Vagina (tissue), 2 donors: ENCODE measurements at regions not wholly inside any gene's neighbourhood (a gene's known extent, or its start where the extent isn't known, plus 50 kb on each side); places are given as distances from the start of the nearest gene placed in this dataset.

Experiments
- DNase-seq, 2 donors: peaks; one replicate each; pipeline ENCODE4 v3.0.0-alpha.2; 2017; ENCODE audit errors: extremely low spot score in 2 of 2
- H3K27ac ChIP-seq: fragments of 200-600 bp; sonication (generic); one replicate; pipeline ENCODE4 v1.5.1; 2019
- H3K27me3 ChIP-seq: fragments of 200-600 bp; sonication (generic); one replicate; pipeline ENCODE4 v1.5.1; 2019
- H3K36me3 ChIP-seq, 2 donors: fragments of 200-600 bp; sonication (generic); one replicate each; pipeline ENCODE4 v1.5.1; 2017 to 2019
- H3K4me1 ChIP-seq: fragments of 200-600 bp; sonication (generic); one replicate; pipeline ENCODE4 v1.5.1; 2019
- H3K4me3 ChIP-seq, 2 donors: fragments of 200-600 bp; sonication (generic); 1 replicate in 1 of 2; 2 replicates in 1 of 2; pipeline ENCODE4 v1.5.1; 2016 to 2019
- H3K9me3 ChIP-seq: fragments of 200-600 bp; sonication (generic); one replicate; pipeline ENCODE4 v1.5.1; 2019
- CTCF ChIP-seq, 3 experiments: fragments of 450-650 bp in 2 of 3; fragments of 200-600 bp in 1 of 3; sonication (generic) in 1 of 3; IDR thresholded peaks; one replicate each; pipeline ENCODE4 v1.5.1; 2017 to 2019; ENCODE audit warnings: antibody characterized with exemption in 3 of 3, mild to moderate bottlenecking in 2 of 3, moderate library complexity in 2 of 3
- POLR2A ChIP-seq, 2 donors: fragments of 450-650 bp; IDR thresholded peaks; one replicate each; pipeline ENCODE4 v1.6.1; 2017; ENCODE audit warnings: antibody characterized with exemption in 2 of 2, mild to moderate bottlenecking in 2 of 2, moderate library complexity in 2 of 2
- POLR2AphosphoS5 ChIP-seq, 2 donors: sonication (generic); formaldehyde crosslinking; IDR thresholded peaks; one replicate each; pipeline ENCODE4 v1.9.0; 2017; ENCODE audit warnings: antibody characterized with exemption in 2 of 2, mild to moderate bottlenecking in 2 of 2, low read depth in 1 of 2; ENCODE audit not compliant: insufficient read depth in 1 of 2
- intact Hi-C: fragments of 100-400 bp; cut with DNase I; formaldehyde crosslinking; loops from one replicate; pipeline ENCODE4 v1.15.1; 2023

DNA sequence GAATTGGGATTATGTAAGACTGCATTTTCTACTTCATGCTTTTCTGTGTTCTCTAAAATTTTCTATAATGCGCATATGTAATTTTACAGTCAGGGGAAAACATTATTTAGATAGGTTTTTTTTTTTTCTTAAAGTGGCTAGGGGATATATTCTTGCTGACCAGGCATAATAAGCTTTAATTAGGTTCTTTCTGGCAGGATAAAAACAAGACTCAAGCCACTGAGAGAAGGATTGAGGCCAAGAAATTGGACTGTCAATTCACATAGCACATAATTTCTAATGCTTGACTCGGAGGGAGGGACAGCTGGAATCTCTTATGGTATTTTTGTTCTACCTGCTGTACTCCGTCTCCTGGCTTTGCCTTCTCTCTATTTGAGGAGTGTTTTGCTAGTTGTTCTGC, 119.8 kb upstream of the NPVF start:
- H3K27ac ChIP-seq, result no peak overlapping the region
- H3K4me3 ChIP-seq, result no peak overlapping the region
- DNase-seq, result no peak
- H3K27me3 ChIP-seq, result no peaks in the 10 kb centered on the region
- H3K4me1 ChIP-seq, result no peaks in the 10 kb centered on the region
- TF ChIP-seq POLR2A (IDR thresholded peaks at IDR 0.05), result no peak
- no peak for TF ChIP-seq CTCF (IDR thresholded peaks at IDR 0.05)
- no peak for TF ChIP-seq POLR2AphosphoS5 (IDR thresholded peaks at IDR 0.05; ENCODE audit: insufficient read depth in 1 of 2, low read depth in 1 of 2)
- intact Hi-C loops, result no loop called here
- H3K36me3 ChIP-seq, result no peaks in the 10 kb centered on the region
- no peaks in the 10 kb centered on the region for H3K9me3 ChIP-seq

DNA sequence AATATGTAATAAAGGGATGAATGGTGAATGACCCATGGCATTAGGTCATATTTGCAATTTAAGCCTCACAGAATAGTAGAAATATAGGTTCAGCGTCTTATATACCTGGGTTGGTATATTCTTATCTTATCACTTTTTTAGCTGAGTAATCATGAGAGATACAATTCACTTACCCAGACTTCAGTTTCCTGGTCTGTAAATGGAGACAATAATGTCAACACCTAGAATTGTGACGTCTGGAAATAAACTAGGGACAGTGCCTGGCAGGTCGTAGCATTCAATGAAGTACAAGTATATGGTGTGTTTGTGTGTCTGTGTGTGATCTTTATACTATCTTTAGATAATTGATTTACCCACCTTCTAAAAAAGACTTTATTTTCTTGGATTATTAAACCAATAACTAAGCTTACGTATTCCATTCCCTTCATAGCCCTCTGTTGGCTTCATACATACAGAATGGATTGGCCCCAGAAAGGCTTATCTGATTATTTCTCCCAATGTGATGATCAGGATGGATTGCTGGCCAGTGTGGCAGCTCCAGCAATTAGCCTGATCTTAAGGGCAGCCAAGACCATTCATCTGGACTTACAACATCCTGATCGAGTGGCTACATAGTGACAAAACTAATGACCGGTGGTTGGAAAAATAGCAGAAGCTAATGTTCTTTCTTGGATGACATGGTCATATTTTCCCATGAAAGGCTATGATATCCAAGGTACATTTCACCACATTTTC, 121.2 kb upstream of the NPVF start:
- no peak for DNase-seq
- TF ChIP-seq POLR2AphosphoS5 (IDR thresholded peaks at IDR 0.05; ENCODE audit: insufficient read depth in 1 of 2, low read depth in 1 of 2), result no peak
- TF ChIP-seq CTCF (IDR thresholded peaks at IDR 0.05), result no peak
- TF ChIP-seq POLR2A (IDR thresholded peaks at IDR 0.05), result no peak
- intact Hi-C loops, result no loop called here

DNA sequence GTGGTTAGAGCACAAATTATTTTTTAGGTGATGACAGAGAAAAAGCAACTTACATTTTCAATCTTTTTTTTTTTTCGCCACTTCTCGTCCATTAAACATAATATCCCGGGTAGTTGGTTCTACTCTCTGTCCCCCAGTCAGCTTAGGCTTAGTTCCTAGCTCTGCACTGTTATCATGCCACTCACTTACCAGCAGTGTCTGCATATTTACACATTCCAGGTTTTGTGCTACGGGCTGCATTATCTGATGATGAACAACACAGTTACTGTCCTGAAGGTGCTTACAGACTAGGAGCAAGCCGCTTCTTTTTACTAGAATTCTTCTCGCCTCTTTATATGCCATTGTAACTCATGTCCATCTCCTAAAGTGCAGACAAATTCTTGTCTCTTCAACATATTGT, 121.8 kb upstream of the NPVF start:
- TF ChIP-seq POLR2A (IDR thresholded peaks at IDR 0.05) (no peak), CTCF (IDR thresholded peaks at IDR 0.05) (no peak), POLR2AphosphoS5 (IDR thresholded peaks at IDR 0.05; ENCODE audit: insufficient read depth in 1 of 2, low read depth in 1 of 2) (no peak)
- Histone ChIP-seq H3K27me3 (no peaks in the 10 kb centered on the region), H3K36me3 (no peaks in the 10 kb centered on the region), H3K4me3 (no peak overlapping the region), H3K4me1 (no peaks in the 10 kb centered on the region), H3K9me3 (no peaks in the 10 kb centered on the region), H3K27ac (no peak overlapping the region)
- DNase-seq, result no peak
- intact Hi-C loops, result no loop called here

More for the DNA sequence above, 121.2 kb upstream of the NPVF start:
- Histone ChIP-seq H3K9me3 (no peaks in the 10 kb centered on the region), H3K4me1 (no peaks in the 10 kb centered on the region), H3K27me3 (no peaks in the 10 kb centered on the region), H3K36me3 (no peaks in the 10 kb centered on the region), H3K4me3 (no peak overlapping the region), H3K27ac (no peak overlapping the region)

- H3K36me3 ChIP-seq, result no peaks in the 10 kb centered on the region
- intact Hi-C loops, result no loop called here
- H3K27ac ChIP-seq, result no peak overlapping the region
- no peak overlapping the region for H3K4me3 ChIP-seq
- no peaks in the 10 kb centered on the region for H3K4me1 ChIP-seq
- TF ChIP-seq CTCF (IDR thresholded peaks at IDR 0.05), result no peak
- TF ChIP-seq POLR2AphosphoS5 (IDR thresholded peaks at IDR 0.05; ENCODE audit: insufficient read depth in 1 of 2, low read depth in 1 of 2), result no peak
- TF ChIP-seq POLR2A (IDR thresholded peaks at IDR 0.05), result no peak
- H3K27me3 ChIP-seq, result no peaks in the 10 kb centered on the region
- no peak for DNase-seq
- no peaks in the 10 kb centered on the region for H3K9me3 ChIP-seq
These were observed 123.5 kb upstream of the NPVF start for GRCh38 chr7:25351761-25352160.

- intact Hi-C loops, result no loop called here
- no peaks in the 10 kb centered on the region for H3K27me3 ChIP-seq
- TF ChIP-seq POLR2A (IDR thresholded peaks at IDR 0.05), result no peak
- H3K36me3 ChIP-seq, result no peaks in the 10 kb centered on the region
- DNase-seq, result no peak
- H3K9me3 ChIP-seq, result no peaks in the 10 kb centered on the region
- no peak overlapping the region for H3K27ac ChIP-seq
- no peak overlapping the region for H3K4me3 ChIP-seq
- H3K4me1 ChIP-seq, result no peaks in the 10 kb centered on the region
These were observed 124.9 kb upstream of the NPVF start for GRCh38 chr7:25353196-25353595.
